ENCODE measurements at regions not wholly inside any gene's neighbourhood (a gene's known extent, or its start where the extent isn't known, plus 50 kb on each side); places are given as distances from the start of the nearest gene placed in this dataset.
A peak's percentile ranks its signal among the peaks of the same experiment; 100 is the strongest.

GRCh38 chr2:195017890-195018289 lies 639.1 kb upstream of the SLC39A10 start:
- TF ChIP-seq BRCA1 (IDR thresholded peaks at IDR 0.05; ENCODE audit: low read depth, low read length) (no peak), CTCF (IDR thresholded peaks at IDR 0.05; ENCODE audit: control extremely low read depth in 1 of 3, insufficient read depth in 1 of 3, low read depth in 1 of 3, low read length in 3 of 3) (peak in 1 of 3 experiments; percentile 18; a peak in 1 of 4 replicates), EZH2 (IDR thresholded peaks at IDR 0.05; ENCODE audit: low read depth, low read length, severe bottlenecking) (no peak), BCL11A (IDR thresholded peaks at IDR 0.05; ENCODE audit: low read depth in 2 of 2, low read length in 2 of 2) (no peak), CTBP2 (IDR thresholded peaks at IDR 0.05; ENCODE audit: borderline replicate concordance, insufficient read depth, insufficient read length, low read length) (no peak), TAF1 (IDR thresholded peaks at IDR 0.05; ENCODE audit: low read depth, low read length) (no peak), POLR2A (IDR thresholded peaks at IDR 0.05; ENCODE audit: control extremely low read depth in 1 of 2, low read depth in 2 of 2, low read length in 2 of 2) (no peak), SUZ12 (IDR thresholded peaks at IDR 0.05; ENCODE audit: low read length) (no peak), ZNF274 (IDR thresholded peaks at IDR 0.05; ENCODE audit: borderline replicate concordance, extremely low read depth, low read length) (no peak), MAFK (IDR thresholded peaks at IDR 0.05; ENCODE audit: low read depth, low read length) (no peak), USF2 (IDR thresholded peaks at IDR 0.05; ENCODE audit: low read length) (no peak), EP300 (IDR thresholded peaks at IDR 0.05; ENCODE audit: borderline replicate concordance in 1 of 2, low read depth in 2 of 2, low read length in 2 of 2) (no peak), JUND (IDR thresholded peaks at IDR 0.05; ENCODE audit: low read length) (no peak), POU5F1 (IDR thresholded peaks at IDR 0.05; ENCODE audit: low read depth, low read length) (no peak)
